ENCODE measurements at regions not wholly inside any gene's neighbourhood (a gene's known extent, or its start where the extent isn't known, plus 50 kb on each side); places are given as distances from the start of the nearest gene placed in this dataset.

GRCh38 chr3:84685467-84685866 lies 273.3 kb upstream of the CADM2 start:
- TF ChIP-seq YY1 (IDR thresholded peaks at IDR 0.05; ENCODE audit: insufficient read depth, insufficient read length), result no peak
- no peak for TF ChIP-seq SUZ12 (IDR thresholded peaks at IDR 0.05; ENCODE audit: extremely low read depth, insufficient read depth, insufficient read length)
